DOHH2 (cell line): ENCODE measurements at regions not wholly inside any gene's neighbourhood (a gene's known extent, or its start where the extent isn't known, plus 50 kb on each side); places are given as distances from the start of the nearest gene placed in this dataset.

Experiments
- CTCF ChIP-seq: fragments of 200-600 bp; sonication (generic); IDR thresholded peaks from one replicate; pipeline ENCODE4 v1.5.1; 2014; ENCODE audit warnings: antibody characterized with exemption, mild to moderate bottlenecking, low read depth, low read length; ENCODE audit not compliant: poor library complexity, severe bottlenecking
- EZH2phosphoT487 ChIP-seq: fragments of 200-600 bp; sonication (generic); IDR thresholded peaks from 2 replicates; pipeline ENCODE4 v1.6.1; 2017; ENCODE audit warnings: borderline replicate concordance, mild to moderate bottlenecking, antibody characterized with exemption, low read length, moderate library complexity, mixed read lengths

- TF ChIP-seq CTCF (no peak), EZH2phosphoT487 (no peak)
Observed at GRCh38 chr4:155566354-155566753, 100.3 kb upstream of the GUCY1A1 start.
